ENCODE measurements at regions not wholly inside any gene's neighbourhood (a gene's known extent, or its start where the extent isn't known, plus 50 kb on each side); places are given as distances from the start of the nearest gene placed in this dataset.

DNA sequence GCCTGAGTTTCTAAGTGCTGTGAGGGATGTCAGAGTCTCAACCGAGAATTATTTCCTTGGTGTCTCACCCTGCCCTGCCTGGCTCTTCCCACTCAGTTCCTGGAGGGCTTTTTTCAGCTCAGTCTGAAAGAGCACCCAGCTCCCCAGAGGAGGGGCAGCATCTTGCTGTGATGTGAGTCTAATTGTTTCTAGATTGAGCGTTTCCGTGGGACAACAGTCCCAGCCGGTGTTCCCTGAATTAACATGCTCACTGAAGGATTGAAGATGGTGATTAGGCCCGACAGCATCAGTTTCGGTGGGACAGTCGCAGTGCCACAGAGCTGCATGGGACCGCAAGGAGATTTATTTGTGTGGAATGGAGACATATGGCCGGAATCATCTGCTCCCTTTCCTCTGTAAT lies 587.6 kb downstream of the DHX35 start:
- TF ChIP-seq, protein P1, sequence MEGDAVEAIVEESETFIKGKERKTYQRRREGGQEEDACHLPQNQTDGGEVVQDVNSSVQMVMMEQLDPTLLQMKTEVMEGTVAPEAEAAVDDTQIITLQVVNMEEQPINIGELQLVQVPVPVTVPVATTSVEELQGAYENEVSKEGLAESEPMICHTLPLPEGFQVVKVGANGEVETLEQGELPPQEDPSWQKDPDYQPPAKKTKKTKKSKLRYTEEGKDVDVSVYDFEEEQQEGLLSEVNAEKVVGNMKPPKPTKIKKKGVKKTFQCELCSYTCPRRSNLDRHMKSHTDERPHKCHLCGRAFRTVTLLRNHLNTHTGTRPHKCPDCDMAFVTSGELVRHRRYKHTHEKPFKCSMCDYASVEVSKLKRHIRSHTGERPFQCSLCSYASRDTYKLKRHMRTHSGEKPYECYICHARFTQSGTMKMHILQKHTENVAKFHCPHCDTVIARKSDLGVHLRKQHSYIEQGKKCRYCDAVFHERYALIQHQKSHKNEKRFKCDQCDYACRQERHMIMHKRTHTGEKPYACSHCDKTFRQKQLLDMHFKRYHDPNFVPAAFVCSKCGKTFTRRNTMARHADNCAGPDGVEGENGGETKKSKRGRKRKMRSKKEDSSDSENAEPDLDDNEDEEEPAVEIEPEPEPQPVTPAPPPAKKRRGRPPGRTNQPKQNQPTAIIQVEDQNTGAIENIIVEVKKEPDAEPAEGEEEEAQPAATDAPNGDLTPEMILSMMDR (IDR thresholded peaks at IDR 0.05; ENCODE audit: borderline replicate concordance, extremely low read depth, insufficient read depth), result no peak
- H3K9ac ChIP-seq (ENCODE audit: low read length in 3 of 3), result no peak overlapping the region
- H3K4me3 ChIP-seq (ENCODE audit: low read length in 3 of 3), result no peak overlapping the region
- H3K36me3 ChIP-seq (ENCODE audit: control insufficient read depth in 2 of 3, insufficient read depth in 3 of 3, low read length in 3 of 3), result no peaks in the 10 kb centered on the region
- no peaks in the 10 kb centered on the region for H3K9me3 ChIP-seq (ENCODE audit: control insufficient read depth in 2 of 3, insufficient read depth in 1 of 3, low read length in 3 of 3)
- H3K27ac ChIP-seq (ENCODE audit: low read depth in 2 of 2, low read length in 2 of 2), result no peak overlapping the region
- H3K27me3 ChIP-seq (ENCODE audit: control insufficient read depth, insufficient read depth, low read length), result no peaks in the 10 kb centered on the region
- FAIRE-seq (no peak), DNase-seq (peak in 1 of 5 donors; percentile 18)
- H3K4me1 ChIP-seq (ENCODE audit: control insufficient read depth in 2 of 3, insufficient read depth in 2 of 3, low read depth in 1 of 3, low read length in 3 of 3), result no peaks in the 10 kb centered on the region
- intact Hi-C loops (cut with DNase I), result no loop called here

DNA sequence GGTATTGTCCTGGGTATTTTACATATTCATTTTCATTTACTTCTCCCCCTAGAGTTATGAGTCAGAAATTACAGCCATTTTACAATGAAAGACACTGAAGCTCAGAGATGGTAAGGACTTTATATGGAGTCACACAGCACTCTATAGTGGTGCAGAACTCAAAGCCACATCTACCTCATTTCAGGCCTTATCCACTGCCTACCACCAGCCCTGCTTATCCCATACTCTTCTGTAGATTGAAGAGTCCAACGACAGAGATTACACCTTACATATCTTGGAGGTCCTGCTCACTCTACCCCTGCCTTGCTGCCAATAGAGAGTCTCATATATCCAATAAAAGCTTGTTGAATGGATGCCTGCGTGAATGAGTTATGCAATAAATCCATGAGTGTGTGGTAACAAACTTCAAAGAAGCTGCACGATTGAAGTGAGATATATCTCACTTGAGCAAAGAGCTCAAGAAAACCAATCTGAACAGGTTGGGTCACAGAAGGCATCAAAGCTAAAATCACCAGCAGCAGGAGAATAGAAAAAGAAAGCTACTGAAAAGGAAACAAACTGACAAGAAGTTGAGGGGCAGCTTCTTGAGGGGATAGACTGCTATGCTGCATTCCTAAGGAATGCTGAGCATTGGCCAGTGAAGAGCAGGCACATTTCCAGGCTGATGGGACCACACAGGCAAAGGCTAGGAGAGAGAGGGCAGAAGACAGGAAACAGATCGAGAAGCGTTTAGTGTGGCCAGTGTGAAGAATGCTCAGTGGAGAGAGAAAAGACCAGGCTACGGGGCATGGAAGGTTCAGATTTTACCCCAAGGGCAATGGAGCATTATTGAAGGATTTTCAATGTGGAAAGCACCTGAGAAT lies 585.6 kb downstream of the DHX35 start:
- TF ChIP-seq, protein P1 (IDR thresholded peaks at IDR 0.05; ENCODE audit: borderline replicate concordance, extremely low read depth, insufficient read depth), result no peak
- H3K27ac ChIP-seq (ENCODE audit: low read depth in 2 of 2, low read length in 2 of 2), result no peak overlapping the region
- FAIRE-seq (no peak), DNase-seq (no peak)
- no peaks in the 10 kb centered on the region for H3K36me3 ChIP-seq (ENCODE audit: control insufficient read depth in 2 of 3, insufficient read depth in 3 of 3, low read length in 3 of 3)
- H3K4me3 ChIP-seq (ENCODE audit: low read length in 3 of 3), result no peak overlapping the region
- no peaks in the 10 kb centered on the region for H3K9me3 ChIP-seq (ENCODE audit: control insufficient read depth in 2 of 3, insufficient read depth in 1 of 3, low read length in 3 of 3)
- H3K27me3 ChIP-seq (ENCODE audit: control insufficient read depth, insufficient read depth, low read length), result no peaks in the 10 kb centered on the region
- intact Hi-C loops (cut with DNase I), result no loop called here
- no peak overlapping the region for H3K9ac ChIP-seq (ENCODE audit: low read length in 3 of 3)
- H3K4me1 ChIP-seq (ENCODE audit: control insufficient read depth in 2 of 3, insufficient read depth in 2 of 3, low read depth in 1 of 3, low read length in 3 of 3), result no peaks in the 10 kb centered on the region

DNA sequence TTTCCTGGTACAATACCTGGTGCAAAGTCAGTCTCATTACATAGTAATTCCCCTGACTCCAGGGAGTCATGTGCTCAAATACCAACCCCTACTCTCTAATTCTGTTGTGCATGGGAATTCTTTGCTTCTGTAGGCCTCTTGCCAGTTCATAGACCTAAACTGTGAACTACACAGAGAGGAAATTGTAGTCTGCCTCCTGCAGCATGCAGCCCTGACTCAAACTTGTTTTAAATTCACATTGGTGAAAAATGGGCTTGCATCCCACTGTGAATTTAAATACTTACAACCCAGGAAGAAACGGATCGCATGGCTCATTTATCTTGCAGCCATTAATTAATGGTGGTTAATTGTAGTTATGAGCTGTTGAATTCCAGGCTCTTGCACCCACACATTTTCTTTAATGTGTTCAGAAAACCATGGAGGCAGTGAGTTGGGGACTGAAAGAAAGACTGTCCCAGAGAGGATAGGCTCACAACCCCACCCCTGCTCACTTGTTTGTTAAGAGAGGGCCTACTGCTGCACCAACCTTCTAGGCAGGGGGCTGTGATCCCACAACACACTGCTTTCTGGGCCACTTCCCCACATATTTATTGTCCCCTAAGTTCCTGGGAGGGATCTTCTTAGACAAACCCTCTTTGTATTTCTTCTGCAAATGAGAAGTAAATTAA lies 579.1 kb downstream of the DHX35 start:
- no peak for FAIRE-seq
- intact Hi-C loops (cut with DNase I), result no loop called here

More for the DNA sequence above, 579.1 kb downstream of the DHX35 start:
- H3K27ac ChIP-seq (ENCODE audit: low read depth in 2 of 2, low read length in 2 of 2), result no peak overlapping the region
- no peaks in the 10 kb centered on the region for H3K9me3 ChIP-seq (ENCODE audit: control insufficient read depth in 2 of 3, insufficient read depth in 1 of 3, low read length in 3 of 3)
- no peak overlapping the region for H3K9ac ChIP-seq (ENCODE audit: low read length in 3 of 3)
- no peak overlapping the region for H3K4me3 ChIP-seq (ENCODE audit: low read length in 3 of 3)
- TF ChIP-seq, protein P1 (IDR thresholded peaks at IDR 0.05; ENCODE audit: borderline replicate concordance, extremely low read depth, insufficient read depth), result no peak
- no peaks in the 10 kb centered on the region for H3K4me1 ChIP-seq (ENCODE audit: control insufficient read depth in 2 of 3, insufficient read depth in 2 of 3, low read depth in 1 of 3, low read length in 3 of 3)
- no peaks in the 10 kb centered on the region for H3K27me3 ChIP-seq (ENCODE audit: control insufficient read depth, insufficient read depth, low read length)
- DNase-seq, result peak in 2 of 5 donors; percentile 47 to 57
- H3K36me3 ChIP-seq (ENCODE audit: control insufficient read depth in 2 of 3, insufficient read depth in 3 of 3, low read length in 3 of 3), result no peaks in the 10 kb centered on the region

All from kidney (tissue), 13 donors.